GM21723 (cell line): ENCODE measurements at regions not wholly inside any gene's neighbourhood (a gene's known extent, or its start where the extent isn't known, plus 50 kb on each side); places are given as distances from the start of the nearest gene placed in this dataset.
"Not testable (repeated sequence)": the region's sequence is repeated elsewhere in the genome, so short reads cannot be mapped to it uniquely, and the experiment has no call there.

Source experiments
- ATAC-seq: cut with Tn5 transposase; IDR thresholded peaks from one replicate; pipeline ENCODE4 v1.9.1; 2021; ENCODE audit warnings: mild to moderate bottlenecking, moderate library complexity; ENCODE audit not compliant: unreplicated experiment

- ATAC-seq = no peak
Observed at GRCh38 chr3:153957421-153957820, 163.8 kb upstream of the ARHGEF26 start.

- ATAC-seq = no peak
Observed at GRCh38 chr3:153958635-153959595, 162.3 kb upstream of the ARHGEF26 start.

- no peak for ATAC-seq
Observed at GRCh38 chr3:153960458-153961074, 160.6 kb upstream of the ARHGEF26 start.

- ATAC-seq = no peak
Observed at GRCh38 chr3:153961494-153961893, 159.7 kb upstream of the ARHGEF26 start.

- no peak for ATAC-seq
Observed at GRCh38 chr3:153963012-153963411, 158.2 kb upstream of the ARHGEF26 start.

- ATAC-seq = no peak
Observed at GRCh38 chr3:153967260-153967659, 153.9 kb upstream of the ARHGEF26 start.

- peak; percentile 41 for ATAC-seq
Observed at GRCh38 chr3:153970047-153970446, 151.1 kb upstream of the ARHGEF26 start.

GRCh38 chr3:153970741-153971347 lies 150.3 kb upstream of the ARHGEF26 start:
- no peak for ATAC-seq

- ATAC-seq = peak; percentile 42
Observed at GRCh38 chr3:153972862-153973261, 148.3 kb upstream of the ARHGEF26 start.

GRCh38 chr3:153973722-153974265 lies 147.4 kb upstream of the ARHGEF26 start:
- ATAC-seq = peak; percentile 76

GRCh38 chr3:153974614-153975013 lies 146.6 kb upstream of the ARHGEF26 start:
- ATAC-seq = no peak

- no peak for ATAC-seq
Observed at GRCh38 chr3:153976891-153977554, 144.2 kb upstream of the ARHGEF26 start.

GRCh38 chr3:153978006-153978405 lies 143.2 kb upstream of the ARHGEF26 start:
- no peak for ATAC-seq

GRCh38 chr3:153979418-153980251 lies 141.6 kb upstream of the ARHGEF26 start:
- ATAC-seq = no peak

GRCh38 chr3:153980252-153980590 lies 141.0 kb upstream of the ARHGEF26 start:
- no peak for ATAC-seq

GRCh38 chr3:153997364-153997763 lies 123.8 kb upstream of the ARHGEF26 start:
- not testable (repeated sequence) for ATAC-seq

- ATAC-seq = no peak
Observed at GRCh38 chr3:154003649-154004048, 117.5 kb upstream of the ARHGEF26 start.

- no peak for ATAC-seq
Observed at GRCh38 chr3:154011036-154011435, 110.2 kb upstream of the ARHGEF26 start.

GRCh38 chr3:154013736-154014135 lies 107.5 kb upstream of the ARHGEF26 start:
- no peak for ATAC-seq

- no peak for ATAC-seq
Observed at GRCh38 chr3:154015307-154015706, 105.9 kb upstream of the ARHGEF26 start.
